ENCODE measurements at regions not wholly inside any gene's neighbourhood (a gene's known extent, or its start where the extent isn't known, plus 50 kb on each side); places are given as distances from the start of the nearest gene placed in this dataset.

- DNase-seq, result no peak
Measured at GRCh38 chr18:46325895-46326294, 221.7 kb downstream of the HAUS1 start.

- DNase-seq, result no peak
Measured at GRCh38 chr18:46329736-46330246, 225.6 kb downstream of the HAUS1 start.

GRCh38 chr18:46331316-46331715 lies 227.1 kb downstream of the HAUS1 start:
- DNase-seq, result no peak

GRCh38 chr18:46332286-46332801 lies 228.2 kb downstream of the HAUS1 start:
- DNase-seq, result no peak

- DNase-seq, result no peak
Measured at GRCh38 chr18:46332921-46333341, 228.7 kb downstream of the HAUS1 start.

GRCh38 chr18:46333431-46334135 lies 229.4 kb downstream of the HAUS1 start:
- DNase-seq, result peak; percentile 16

GRCh38 chr18:46334868-46335281 lies 230.7 kb downstream of the HAUS1 start:
- DNase-seq, result peak; percentile 17

GRCh38 chr18:46335534-46336101 lies 231.4 kb downstream of the HAUS1 start:
- no peak for DNase-seq

- DNase-seq, result no peak
Measured at GRCh38 chr18:46336278-46337111, 232.3 kb downstream of the HAUS1 start.

GRCh38 chr18:46337271-46337670 lies 233.1 kb downstream of the HAUS1 start:
- no peak for DNase-seq

GRCh38 chr18:46338205-46338604 lies 234.0 kb downstream of the HAUS1 start:
- DNase-seq, result no peak

- no peak for DNase-seq
Measured at GRCh38 chr18:46338766-46339165, 234.6 kb downstream of the HAUS1 start.

- no peak for DNase-seq
Measured at GRCh38 chr18:46340716-46341115, 236.5 kb downstream of the HAUS1 start.

GRCh38 chr18:46341986-46342525 lies 237.9 kb downstream of the HAUS1 start:
- DNase-seq, result no peak

- no peak for DNase-seq
Measured at GRCh38 chr18:46343456-46343855, 239.3 kb downstream of the HAUS1 start.

- no peak for DNase-seq
Measured at GRCh38 chr18:46343931-46344372, 239.8 kb downstream of the HAUS1 start.

- DNase-seq, result no peak
Measured at GRCh38 chr18:46344416-46345180, 240.4 kb downstream of the HAUS1 start.

- DNase-seq, result no peak
Measured at GRCh38 chr18:46345181-46345465, 240.9 kb downstream of the HAUS1 start.

- no peak for DNase-seq
Measured at GRCh38 chr18:46346213-46346612, 242.0 kb downstream of the HAUS1 start.

GRCh38 chr18:46346896-46347630 lies 242.9 kb downstream of the HAUS1 start:
- no peak for DNase-seq

- no peak for DNase-seq
Measured at GRCh38 chr18:46350598-46351159, 246.5 kb downstream of the HAUS1 start.

Data from fibroblast of skin of right quadriceps (primary cell).